HG02623 (cell line): ENCODE measurements at regions not wholly inside any gene's neighbourhood (a gene's known extent, or its start where the extent isn't known, plus 50 kb on each side); places are given as distances from the start of the nearest gene placed in this dataset.
A peak's percentile ranks its signal among the peaks of the same experiment; 100 is the strongest.

ENCODE experiments used
- ATAC-seq: cut with Tn5 transposase; IDR thresholded peaks from one replicate; pipeline ENCODE4 v1.9.1; 2021; ENCODE audit warnings: moderate library complexity; ENCODE audit not compliant: unreplicated experiment

DNA sequence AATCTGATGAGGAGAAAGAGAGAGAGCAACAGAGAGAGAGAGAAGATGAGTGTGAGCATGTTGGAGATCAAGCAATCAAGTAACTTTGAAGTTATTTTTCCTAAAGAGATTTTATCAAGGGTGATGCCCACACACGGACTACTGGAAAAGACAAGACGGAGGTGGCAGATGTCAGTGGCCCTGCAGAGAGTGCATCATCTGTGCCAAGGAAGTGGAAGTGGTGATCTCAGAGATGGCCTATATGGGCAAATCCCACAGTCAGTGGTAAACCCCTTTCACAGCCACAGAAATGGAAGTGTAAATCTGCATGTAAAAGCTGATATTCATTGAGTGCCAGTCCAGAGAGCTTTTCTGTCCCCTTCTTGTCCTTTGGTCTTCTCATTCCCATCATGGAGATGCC, 577.2 kb upstream of the AADAT start:
- ATAC-seq: no peak

DNA sequence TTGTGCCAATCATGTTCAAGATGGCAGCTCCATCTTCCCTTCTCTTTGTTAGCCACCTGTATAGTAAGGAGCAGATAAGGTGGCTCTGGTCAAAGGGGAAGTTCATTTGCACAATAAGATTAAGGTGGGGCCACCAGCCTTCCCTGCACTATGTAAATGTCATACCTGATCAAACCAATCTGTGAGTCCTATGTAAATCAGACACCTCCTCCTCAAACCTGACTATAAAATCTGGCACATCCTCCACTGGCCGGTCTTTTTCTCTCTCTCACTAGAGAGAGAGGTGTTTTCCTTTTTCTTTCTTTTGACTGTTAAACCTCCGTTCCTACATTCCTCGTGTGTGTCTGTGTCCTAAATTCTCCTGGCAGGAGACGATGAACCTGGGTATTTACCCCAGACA, 572.5 kb upstream of the AADAT start:
- ATAC-seq: no peak

DNA sequence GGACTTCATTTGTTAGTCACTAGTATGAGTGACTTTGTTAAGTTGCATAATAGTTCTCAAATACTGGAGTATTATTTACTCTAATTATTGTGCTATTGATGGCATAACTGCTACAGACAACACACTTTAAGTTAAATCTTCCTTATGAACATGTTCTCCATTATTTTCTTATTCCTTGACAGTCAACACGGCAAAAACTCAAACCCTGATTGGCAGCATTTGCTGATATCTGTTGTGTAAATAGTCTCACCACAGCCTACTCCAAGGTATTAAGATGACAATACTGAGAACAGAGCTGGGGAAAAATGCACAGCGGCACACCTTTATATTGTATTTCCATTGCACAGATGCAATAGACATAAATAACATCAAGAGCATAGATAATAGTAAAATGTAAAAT, 568.0 kb upstream of the AADAT start:
- no peak for ATAC-seq

DNA sequence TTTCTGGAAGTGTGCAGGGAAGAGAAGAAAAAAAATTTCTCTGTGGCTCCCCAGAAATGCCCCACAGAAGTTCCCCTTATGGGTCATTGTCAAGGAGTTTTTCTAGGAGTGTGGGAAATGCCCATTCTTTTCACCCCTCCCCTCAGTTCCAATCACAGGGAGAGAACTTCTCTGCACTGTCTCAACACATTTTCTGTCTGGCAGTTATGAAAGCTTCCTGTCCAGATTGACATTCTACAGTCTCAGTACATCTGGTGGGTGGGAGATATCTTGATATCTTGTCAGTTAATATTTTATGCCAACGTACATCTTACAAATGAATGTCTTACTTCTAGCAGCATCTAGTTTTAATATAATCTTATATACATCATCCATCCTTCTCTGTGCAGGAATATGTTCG, 566.8 kb upstream of the AADAT start:
- ATAC-seq: no peak

DNA sequence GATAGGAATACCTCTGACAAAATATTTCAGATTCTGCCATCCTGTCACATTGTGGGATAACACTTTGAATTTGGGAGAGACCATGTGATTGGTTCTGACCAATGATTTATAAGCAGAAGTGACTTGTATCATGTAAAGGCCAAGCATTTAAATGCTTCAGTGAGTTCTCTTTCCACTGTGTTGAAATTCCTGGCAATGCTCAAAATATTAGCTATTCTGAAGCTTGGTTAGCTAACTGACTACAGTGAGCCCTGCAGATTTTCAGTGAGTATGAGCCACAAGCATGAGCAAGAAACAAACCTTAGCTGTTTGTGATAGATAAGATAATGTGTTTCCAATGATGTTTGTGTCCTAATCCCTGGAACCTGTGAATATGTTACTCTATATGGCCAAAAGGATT, 562.8 kb upstream of the AADAT start:
- no peak for ATAC-seq

DNA sequence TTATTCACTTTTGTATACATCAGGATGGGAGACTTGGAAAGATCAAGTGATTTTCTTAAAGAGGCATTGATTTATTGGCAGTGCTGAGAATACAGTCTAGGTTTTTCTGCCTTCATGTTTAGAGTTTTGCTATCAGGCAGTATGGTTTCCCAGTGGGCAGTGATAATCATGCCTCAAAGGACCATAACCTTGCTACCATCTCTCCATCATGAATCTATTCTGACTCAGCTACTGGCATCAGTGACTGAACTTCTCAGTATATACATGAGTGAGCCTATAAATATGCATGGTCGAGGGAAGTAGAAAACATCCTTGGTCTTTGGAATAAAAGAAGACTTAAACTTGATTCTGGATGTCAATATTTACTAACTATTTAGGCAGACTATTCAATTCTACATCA, 562.0 kb upstream of the AADAT start:
- ATAC-seq: no peak

DNA sequence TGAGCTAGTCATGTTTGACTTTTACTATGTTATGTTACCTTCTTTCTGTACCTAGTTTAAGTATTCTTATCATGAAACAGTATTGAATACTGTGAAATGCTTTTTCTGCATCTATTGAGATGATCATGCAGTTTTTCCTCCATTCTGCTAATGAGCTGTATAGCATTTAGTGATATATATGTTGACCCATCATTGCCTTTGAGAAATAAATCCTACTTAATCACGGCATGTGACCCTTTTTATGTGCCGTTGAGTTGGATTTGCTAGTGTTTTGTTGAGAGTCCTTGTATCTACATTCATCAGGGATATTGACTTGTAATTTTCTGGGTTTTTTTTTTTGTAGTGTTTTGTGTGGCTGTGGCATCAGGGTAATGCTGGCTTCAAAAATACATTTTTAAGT, 537.7 kb upstream of the AADAT start:
- ATAC-seq: no peak

DNA sequence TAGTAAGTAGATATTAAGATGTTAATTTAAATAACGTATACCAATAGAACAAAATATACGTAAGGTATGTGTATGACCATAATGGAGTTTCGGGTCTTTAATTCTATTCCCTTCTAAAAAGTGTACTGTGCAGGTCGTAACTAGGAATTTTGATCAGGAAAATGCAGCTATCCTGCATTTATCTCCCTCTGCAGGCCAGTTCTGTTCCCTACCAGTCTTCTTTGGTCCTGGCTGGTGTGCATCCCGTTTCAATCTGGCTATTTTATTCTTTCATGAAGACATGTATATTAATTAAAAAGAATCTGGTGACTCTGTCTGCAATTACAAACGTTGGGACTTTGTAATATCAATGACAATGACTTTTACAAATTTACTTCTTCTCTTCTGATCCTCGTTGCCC, 534.1 kb upstream of the AADAT start:
- no peak for ATAC-seq

DNA sequence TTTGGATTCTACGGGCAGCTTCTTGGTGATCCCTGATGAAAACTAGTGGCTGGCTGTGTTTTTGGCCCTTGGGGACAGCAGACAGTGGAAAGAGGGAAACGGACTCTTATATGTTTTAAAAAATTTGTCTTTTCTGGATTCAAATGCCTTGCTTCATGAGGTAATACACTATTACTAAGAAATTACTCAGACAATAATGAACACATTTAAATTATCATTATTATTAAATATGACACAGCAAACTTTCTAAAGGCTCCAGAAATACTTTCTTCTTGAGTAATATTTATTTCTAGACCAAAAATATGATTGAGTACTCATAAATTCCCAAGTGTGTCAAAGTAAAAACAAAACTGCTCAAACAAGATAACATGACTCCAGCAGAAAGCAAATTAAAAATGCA, 520.7 kb upstream of the AADAT start:
- no peak for ATAC-seq

DNA sequence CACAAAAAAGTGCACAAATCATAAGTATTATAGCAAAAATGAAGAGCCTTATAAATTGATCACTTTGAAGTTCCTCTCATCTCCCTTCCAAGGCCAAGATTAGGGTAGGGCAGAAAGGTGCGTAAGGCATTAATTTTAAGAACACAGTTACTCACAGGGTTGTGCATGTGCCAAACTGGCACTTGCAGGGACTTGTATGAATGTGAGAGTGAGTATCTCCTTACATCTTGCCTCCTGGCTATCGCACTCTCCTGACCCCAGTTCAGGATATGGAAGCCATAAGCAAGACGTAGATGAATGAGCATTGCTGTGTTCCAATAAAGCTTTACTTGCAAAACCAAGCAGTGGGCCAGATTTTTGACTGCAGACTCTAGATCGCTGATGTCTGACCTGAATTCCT, 510.1 kb upstream of the AADAT start:
- no peak for ATAC-seq

DNA sequence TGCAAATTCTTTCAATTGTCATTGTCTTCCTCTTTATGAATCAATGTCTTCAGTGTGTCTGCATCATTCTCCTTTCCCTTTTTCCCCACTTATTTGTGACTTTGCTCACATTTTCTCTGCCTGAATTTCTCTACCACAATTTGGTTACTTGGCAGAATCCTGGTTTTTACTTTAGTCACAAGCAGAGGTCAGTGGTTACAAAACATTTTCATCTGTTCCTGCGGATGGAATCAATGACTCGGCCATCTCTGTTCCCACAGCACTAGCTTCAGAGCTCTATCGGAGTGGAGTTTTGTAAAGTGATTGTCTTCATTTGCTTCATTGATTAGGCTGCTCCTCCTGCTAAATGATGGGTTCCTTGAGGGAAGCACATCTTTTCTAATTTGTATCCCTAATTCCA, 501.3 kb upstream of the AADAT start:
- no peak for ATAC-seq

DNA sequence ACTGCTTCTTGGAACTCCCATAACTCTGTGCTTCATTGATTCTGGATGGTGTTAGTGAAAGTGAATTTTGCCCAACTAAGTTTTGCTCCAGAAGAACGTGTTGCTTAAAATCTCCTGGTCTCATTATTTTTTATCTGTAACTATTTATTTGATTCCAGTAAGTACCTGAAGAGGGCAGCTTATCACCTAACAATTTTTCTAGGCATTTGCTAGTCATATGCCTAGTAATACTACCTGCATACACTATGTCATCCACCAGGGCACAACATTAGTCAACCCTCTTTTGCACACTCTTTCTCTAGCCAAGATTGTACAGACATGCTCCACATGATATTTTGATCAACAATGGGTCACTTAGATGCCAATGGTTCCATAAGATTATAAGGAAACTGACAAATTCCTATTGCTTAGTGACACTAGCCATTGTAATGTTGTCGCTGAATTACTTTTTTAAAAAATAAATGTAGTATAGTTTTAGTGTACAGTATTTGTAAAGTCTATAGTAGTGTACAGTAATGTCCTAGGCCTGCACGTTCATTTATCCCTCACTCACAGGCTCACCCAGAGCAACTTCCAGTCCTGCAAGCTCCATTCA, 499.9 kb upstream of the AADAT start:
- peak; percentile 94 for ATAC-seq

DNA sequence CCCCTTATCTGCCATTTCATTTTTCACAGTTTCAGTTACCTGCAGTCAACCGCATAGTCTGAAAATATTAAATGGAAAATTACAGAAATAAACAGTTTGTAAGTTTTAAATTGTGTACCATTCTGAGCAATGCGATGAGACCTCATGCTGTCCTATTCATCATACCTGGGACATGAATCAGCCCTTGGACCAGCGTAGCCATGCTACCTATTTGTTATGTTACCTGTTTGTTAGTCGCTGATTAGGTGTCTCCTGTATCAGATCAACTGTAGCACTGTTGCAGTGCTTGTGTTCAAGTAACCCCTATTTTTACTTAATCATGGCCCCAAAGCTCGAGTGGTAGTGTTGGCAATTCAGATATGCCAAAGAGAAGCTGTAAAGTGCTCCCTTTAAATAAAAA, 492.2 kb upstream of the AADAT start:
- ATAC-seq: no peak

DNA sequence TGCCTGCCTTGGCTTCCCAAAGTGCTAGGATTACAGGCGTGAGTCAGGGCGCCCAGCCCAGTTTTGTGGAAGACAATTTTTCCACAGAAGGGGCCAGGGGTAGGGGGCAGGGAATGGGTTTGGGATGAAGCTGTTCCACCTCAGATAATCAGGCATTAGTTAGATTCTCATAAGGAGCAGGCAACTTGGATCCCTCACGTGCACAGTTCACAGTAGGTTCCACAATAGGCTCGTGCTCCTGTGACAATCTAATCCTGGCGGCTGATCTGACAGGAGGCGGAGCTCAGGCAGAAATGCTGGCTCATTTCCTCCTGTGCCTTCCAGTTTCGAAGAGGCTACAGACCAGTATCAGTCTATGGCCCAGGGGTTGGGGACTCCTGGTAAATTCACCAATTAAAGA, 491.6 kb upstream of the AADAT start:
- ATAC-seq: no peak

DNA sequence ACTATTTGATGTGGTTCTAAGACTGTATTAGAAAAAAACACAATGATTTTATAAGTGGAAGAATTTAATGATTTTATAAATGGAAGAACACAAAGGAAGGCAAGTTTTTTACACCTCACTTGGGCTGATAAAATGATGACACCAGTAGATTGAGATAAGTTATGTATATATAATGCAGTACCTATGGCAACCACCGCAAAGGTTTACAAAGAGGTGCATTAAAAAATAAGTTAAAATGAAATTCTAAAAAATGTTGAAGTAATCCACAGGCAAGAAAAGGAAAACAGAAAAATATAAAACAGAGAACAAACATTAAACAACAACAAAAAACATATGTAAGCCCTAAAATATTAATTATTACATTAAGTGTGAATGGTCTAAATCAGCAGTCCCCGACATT, 490.9 kb upstream of the AADAT start:
- ATAC-seq: no peak

DNA sequence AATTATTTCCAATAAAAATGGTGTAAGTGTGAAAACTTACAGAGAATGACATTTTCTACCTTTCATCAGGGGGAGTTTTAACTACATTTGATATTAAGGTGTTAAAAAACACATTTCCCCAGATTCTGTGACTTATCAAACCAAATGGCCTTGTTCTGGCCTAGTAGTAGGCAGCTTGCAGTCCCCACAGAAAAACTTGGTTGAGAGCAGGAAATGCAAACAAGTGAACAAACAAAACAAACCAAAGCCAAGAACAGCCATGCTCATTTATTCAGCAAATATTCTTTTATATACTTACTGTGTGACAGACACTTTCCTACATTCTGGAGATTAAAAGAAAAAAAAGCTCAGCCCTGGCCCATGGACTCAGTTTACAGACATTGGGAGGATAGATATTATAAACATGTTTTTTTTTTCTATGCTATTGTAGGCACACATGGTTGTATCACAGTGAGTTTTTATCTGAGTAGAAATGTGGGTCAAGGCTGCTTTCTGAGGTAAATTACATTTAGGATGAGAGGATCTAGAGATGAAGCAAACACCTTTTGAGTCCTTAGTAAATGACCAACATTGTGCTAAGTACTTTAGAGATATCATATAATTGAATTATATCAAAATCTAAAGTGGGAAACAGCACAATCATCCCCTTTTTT, 449.2 kb upstream of the AADAT start:
- no peak for ATAC-seq

DNA sequence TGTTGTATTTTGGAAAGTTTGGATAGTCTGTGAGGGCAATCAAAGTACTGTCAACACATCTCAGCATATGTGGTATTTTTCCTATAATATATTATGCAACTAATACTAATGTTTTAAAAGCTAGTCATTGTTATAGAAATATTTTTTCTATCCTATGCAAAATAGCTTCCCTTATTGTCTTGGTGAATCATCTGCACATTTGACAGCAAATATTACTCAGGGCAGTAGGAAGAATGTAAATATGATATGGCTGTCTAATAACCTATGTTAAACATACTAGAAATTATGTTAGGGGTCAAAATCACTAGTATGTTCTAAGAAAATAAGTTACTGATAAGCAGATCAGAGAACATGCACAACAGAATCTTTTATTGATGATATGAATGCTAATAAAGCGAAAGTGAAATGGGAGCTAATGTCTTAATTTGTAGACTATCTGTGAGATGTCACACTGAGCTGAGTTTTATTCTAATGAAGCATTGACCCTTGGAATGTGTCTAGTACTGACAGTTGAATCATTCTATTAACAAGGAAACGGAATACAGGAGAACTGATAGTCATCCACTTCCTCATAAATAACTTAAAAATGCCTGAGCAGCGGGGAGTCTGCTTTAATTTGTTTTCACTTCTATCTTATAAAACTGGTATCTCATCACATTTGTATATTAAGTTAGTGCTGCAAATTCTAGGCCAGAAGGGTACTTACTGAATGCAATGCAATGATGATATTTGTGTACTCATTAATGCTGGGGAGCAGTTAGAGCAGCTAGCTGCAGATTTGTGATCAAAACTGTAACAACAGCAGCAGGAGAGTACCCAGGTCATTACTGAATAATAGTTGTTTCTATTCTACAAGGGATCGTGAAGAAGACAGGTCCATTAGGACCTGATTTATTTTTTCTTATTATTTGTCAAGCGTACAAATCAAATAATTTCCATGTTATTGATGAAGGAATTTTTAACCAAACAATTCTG, 440.3 kb upstream of the AADAT start:
- no peak for ATAC-seq

DNA sequence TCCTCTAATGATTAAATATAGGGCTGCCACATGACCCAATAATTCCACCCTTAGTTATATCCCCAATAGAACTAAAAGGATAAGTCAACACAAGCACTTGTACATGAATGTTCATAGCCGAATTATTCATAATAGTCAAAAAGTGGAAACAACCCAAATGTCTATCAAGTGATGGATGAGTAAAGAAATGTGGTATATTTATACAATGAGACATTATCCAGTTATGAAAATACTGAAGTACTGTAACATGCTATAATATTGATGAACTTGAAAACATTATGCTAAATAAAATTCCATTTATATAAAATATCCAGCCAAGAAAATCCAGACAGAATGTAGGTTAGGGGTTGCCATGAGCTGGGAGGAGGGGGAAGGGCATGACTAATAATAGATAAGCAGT, 436.7 kb upstream of the AADAT start:
- no peak for ATAC-seq

DNA sequence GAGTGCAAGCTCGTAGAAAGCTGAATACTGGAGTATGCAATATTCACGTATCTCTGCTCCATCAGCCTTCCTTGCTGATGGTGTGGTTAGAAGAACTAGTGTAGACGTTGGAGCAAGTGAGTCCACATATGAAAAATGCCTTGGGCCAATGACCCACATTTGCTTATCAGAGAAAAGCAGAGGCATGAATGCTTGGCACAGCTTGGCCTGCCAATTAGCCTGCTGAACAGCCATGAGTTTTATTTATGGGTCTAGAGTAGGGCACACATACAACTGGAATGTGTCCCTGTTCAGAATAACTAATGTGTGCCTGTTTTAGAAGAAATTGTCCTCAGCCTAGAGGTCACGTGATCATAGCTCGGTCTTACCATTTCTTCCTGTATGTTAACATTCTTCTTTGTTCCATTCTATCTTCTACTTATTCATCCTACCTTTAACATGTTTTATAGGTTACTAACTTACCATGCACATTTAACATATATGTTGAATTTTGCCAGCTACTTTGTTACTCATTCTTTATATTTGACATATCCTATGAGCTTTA, 432.7 kb upstream of the AADAT start:
- no peak for ATAC-seq

DNA sequence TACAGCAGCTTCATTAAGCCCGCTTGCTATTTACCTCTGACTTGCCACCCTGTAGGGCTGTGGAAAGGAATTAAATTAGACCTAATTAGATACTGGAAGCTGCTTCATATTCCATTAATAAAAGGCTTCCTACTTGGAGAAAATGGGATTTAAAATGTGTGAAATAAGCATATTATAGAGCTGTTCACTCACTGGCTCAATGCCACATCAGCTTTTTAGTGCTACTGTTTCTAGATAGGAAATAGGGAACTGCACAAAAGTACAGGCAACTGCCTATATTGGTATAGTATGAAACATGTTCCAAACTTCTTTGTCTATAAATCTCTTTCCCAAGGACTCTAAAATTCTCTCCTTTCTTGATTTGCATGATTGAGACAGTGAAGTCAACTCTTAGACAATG, 407.9 kb upstream of the AADAT start:
- no peak for ATAC-seq

DNA sequence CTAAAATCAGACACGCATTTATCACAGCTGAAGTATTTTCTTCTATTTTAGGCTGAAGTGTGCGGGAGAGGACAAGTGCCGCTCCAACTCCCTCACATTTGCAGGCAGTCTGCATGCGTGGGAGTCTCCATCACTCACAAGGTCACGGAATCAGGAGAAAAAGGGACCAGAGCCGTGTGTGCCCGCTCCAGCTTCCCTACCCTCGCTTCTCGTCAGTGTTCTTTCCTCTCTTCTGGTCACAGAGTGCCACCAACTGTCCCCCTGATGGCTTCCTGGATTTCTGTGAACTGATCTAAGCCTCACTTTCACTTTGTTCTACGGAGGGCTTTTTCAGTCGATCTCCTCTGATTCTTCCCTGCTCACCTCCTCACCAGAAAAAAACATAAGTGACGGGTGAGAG, 407.4 kb upstream of the AADAT start:
- peak; percentile 75 for ATAC-seq

DNA sequence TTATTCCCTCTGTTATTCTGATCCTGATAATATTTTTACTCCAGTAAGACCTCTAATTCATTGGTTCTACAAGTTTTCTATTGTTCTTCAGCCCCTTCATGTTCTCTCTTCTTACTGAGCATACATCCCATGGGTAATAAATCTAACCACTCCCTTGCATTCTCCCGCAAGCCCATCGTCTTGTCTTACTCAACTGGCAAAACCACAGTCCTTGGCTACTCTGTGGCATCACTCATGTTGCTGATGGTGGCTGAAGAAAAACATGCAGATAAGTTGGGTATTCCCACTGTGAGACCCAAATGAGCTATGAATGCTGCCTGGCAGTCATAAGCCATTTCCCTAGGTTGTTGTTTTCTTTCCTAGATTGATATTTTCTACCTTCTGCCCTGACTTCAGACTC, 402.2 kb upstream of the AADAT start:
- ATAC-seq: no peak
